ENCODE measurements at regions not wholly inside any gene's neighbourhood (a gene's known extent, or its start where the extent isn't known, plus 50 kb on each side); places are given as distances from the start of the nearest gene placed in this dataset.

DNA sequence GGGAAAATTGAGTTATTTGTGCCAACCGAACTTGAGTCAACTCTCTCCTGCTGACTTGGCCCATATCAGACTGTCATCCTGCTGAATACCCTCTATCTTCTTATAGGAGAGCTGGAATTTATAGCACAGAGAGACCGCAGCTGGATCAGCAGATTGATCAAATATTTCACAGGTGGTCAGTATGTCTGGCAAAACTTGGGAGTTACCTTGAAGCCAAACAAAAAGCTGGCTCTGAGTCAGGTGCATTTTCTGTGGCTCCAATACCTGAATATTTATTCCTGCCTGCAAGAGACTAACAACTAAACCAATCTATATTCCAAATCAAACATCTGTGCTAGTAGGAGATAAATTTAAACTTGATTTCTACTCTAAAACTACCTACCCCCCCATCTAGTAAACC, 752.1 kb upstream of the ALCAM start:
- H3K79me2 ChIP-seq (ENCODE audit: insufficient read depth, low read length): no peaks in the 10 kb centered on the region
- H2AFZ ChIP-seq (ENCODE audit: low read depth, low read length): no peak overlapping the region
- H3K4me1 ChIP-seq (ENCODE audit: insufficient read depth, low read length): no peaks in the 10 kb centered on the region
- no peak overlapping the region for H3K4me2 ChIP-seq (ENCODE audit: insufficient read depth, low read length)
- no peaks in the 10 kb centered on the region for H3K36me3 ChIP-seq (ENCODE audit: insufficient read depth, low read length)
- no peak for TF ChIP-seq EZH2 (IDR thresholded peaks at IDR 0.05; ENCODE audit: borderline replicate concordance, low read depth, low read length, severe bottlenecking)
- TF ChIP-seq, protein P1, sequence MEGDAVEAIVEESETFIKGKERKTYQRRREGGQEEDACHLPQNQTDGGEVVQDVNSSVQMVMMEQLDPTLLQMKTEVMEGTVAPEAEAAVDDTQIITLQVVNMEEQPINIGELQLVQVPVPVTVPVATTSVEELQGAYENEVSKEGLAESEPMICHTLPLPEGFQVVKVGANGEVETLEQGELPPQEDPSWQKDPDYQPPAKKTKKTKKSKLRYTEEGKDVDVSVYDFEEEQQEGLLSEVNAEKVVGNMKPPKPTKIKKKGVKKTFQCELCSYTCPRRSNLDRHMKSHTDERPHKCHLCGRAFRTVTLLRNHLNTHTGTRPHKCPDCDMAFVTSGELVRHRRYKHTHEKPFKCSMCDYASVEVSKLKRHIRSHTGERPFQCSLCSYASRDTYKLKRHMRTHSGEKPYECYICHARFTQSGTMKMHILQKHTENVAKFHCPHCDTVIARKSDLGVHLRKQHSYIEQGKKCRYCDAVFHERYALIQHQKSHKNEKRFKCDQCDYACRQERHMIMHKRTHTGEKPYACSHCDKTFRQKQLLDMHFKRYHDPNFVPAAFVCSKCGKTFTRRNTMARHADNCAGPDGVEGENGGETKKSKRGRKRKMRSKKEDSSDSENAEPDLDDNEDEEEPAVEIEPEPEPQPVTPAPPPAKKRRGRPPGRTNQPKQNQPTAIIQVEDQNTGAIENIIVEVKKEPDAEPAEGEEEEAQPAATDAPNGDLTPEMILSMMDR (IDR thresholded peaks at IDR 0.05; ENCODE audit: borderline replicate concordance, extremely low read depth, low read length, poor library complexity, severe bottlenecking): no peak
- no peak for ATAC-seq (ENCODE audit: insufficient read depth, low read depth)
- H3K4me3 ChIP-seq (ENCODE audit: low read depth in 1 of 2, low read length in 2 of 2): no peak overlapping the region
- H3K27ac ChIP-seq (ENCODE audit: low read length): no peak overlapping the region
- no peaks in the 10 kb centered on the region for H3K27me3 ChIP-seq (ENCODE audit: insufficient read depth, low read length, poor library complexity)
- no peak overlapping the region for H3K9ac ChIP-seq (ENCODE audit: low read depth, low read length)
- H4K20me1 ChIP-seq (ENCODE audit: insufficient read depth, low read length): no peaks in the 10 kb centered on the region
- no peak for DNase-seq
- H3K9me3 ChIP-seq (ENCODE audit: insufficient read depth, low read length, severe bottlenecking): no peaks in the 10 kb centered on the region

DNA sequence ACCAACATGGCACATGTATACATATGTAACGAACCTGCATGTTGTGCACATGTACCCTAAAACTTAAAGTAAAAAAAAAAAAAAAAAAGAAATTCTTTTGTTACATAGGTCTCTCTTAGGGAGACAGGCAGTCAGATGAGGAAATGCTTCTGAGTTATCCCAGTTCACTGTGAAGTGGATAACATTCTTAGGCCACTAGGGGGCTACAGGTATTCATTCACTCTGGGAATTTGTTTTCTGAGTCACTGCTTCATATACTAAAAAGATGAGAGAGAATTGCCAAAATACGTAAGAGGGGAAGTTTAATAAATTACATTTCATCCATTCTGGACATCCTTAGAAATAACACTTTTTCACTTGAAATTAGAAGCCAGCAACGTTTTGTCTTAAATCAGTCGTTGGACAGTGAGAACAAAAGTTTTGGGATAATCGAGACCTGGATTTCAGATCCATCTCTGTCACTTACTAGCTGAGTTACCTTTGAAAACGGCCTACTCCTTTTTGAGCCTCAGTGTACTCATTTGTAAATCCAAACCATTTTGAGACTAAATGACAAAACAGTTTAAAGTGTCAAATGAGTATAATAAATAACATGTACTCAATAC, 738.4 kb upstream of the ALCAM start:
- DNase-seq (no peak), ATAC-seq (ENCODE audit: insufficient read depth, low read depth) (no peak)
- H2AFZ ChIP-seq (ENCODE audit: low read depth, low read length): no peak overlapping the region
- no peak overlapping the region for H3K27ac ChIP-seq (ENCODE audit: low read length)
- no peaks in the 10 kb centered on the region for H3K79me2 ChIP-seq (ENCODE audit: insufficient read depth, low read length)
- no peaks in the 10 kb centered on the region for H4K20me1 ChIP-seq (ENCODE audit: insufficient read depth, low read length)
- H3K36me3 ChIP-seq (ENCODE audit: insufficient read depth, low read length): no peaks in the 10 kb centered on the region
- H3K4me1 ChIP-seq (ENCODE audit: insufficient read depth, low read length): no peaks in the 10 kb centered on the region
- H3K9ac ChIP-seq (ENCODE audit: low read depth, low read length): no peak overlapping the region
- no peaks in the 10 kb centered on the region for H3K9me3 ChIP-seq (ENCODE audit: insufficient read depth, low read length, severe bottlenecking)
- no peak overlapping the region for H3K4me2 ChIP-seq (ENCODE audit: insufficient read depth, low read length)
- H3K4me3 ChIP-seq (ENCODE audit: low read depth in 1 of 2, low read length in 2 of 2): no peak overlapping the region
- H3K27me3 ChIP-seq (ENCODE audit: insufficient read depth, low read length, poor library complexity): no peaks in the 10 kb centered on the region
- TF ChIP-seq, protein P1 (IDR thresholded peaks at IDR 0.05; ENCODE audit: borderline replicate concordance, extremely low read depth, low read length, poor library complexity, severe bottlenecking): peak; percentile 53
- no peak for TF ChIP-seq EZH2 (IDR thresholded peaks at IDR 0.05; ENCODE audit: borderline replicate concordance, low read depth, low read length, severe bottlenecking)

DNA sequence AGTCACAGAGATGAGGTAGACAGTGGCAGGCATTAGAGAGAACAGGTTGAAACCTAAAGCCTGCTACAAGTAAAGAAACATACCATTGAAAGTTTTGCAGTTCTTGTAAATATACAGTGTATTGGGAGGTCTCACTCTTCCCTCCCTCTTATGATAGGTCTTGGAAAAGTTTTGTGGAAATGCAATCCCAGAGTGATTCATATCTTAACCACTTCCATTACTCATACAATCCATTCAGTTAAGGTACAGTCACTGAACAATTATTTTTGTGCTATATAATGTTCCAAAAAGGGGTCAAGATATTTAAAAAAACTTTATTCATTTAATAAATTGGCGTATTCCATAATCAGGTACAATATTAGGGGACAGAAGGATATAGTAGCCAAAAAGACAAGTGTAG, 737.7 kb upstream of the ALCAM start:
- no peak overlapping the region for H2AFZ ChIP-seq (ENCODE audit: low read depth, low read length)
- no peak overlapping the region for H3K4me2 ChIP-seq (ENCODE audit: insufficient read depth, low read length)
- H3K79me2 ChIP-seq (ENCODE audit: insufficient read depth, low read length): no peaks in the 10 kb centered on the region
- no peak for ATAC-seq (ENCODE audit: insufficient read depth, low read depth)
- H4K20me1 ChIP-seq (ENCODE audit: insufficient read depth, low read length): no peaks in the 10 kb centered on the region
- DNase-seq: no peak
- H3K27ac ChIP-seq (ENCODE audit: low read length): no peak overlapping the region
- H3K27me3 ChIP-seq (ENCODE audit: insufficient read depth, low read length, poor library complexity): no peaks in the 10 kb centered on the region
- no peak overlapping the region for H3K4me3 ChIP-seq (ENCODE audit: low read depth in 1 of 2, low read length in 2 of 2)
- H3K9me3 ChIP-seq (ENCODE audit: insufficient read depth, low read length, severe bottlenecking): no peaks in the 10 kb centered on the region
- no peaks in the 10 kb centered on the region for H3K36me3 ChIP-seq (ENCODE audit: insufficient read depth, low read length)
- no peak overlapping the region for H3K9ac ChIP-seq (ENCODE audit: low read depth, low read length)
- no peaks in the 10 kb centered on the region for H3K4me1 ChIP-seq (ENCODE audit: insufficient read depth, low read length)
- no peak for TF ChIP-seq EZH2 (IDR thresholded peaks at IDR 0.05; ENCODE audit: borderline replicate concordance, low read depth, low read length, severe bottlenecking)
- TF ChIP-seq, protein P1 (IDR thresholded peaks at IDR 0.05; ENCODE audit: borderline replicate concordance, extremely low read depth, low read length, poor library complexity, severe bottlenecking): no peak
